Fibroblast of skin of back (primary cell): ENCODE measurements at regions not wholly inside any gene's neighbourhood (a gene's known extent, or its start where the extent isn't known, plus 50 kb on each side); places are given as distances from the start of the nearest gene placed in this dataset.
"Not testable (repeated sequence)": the region's sequence is repeated elsewhere in the genome, so short reads cannot be mapped to it uniquely, and the experiment has no call there.

ENCODE experiments used
- DNase-seq: peaks from one replicate; pipeline ENCODE4 v3.0.0-alpha.2; 2013

GRCh38 chr2:2922156-2922555 lies 455.5 kb downstream of the EIPR1 start:
- DNase-seq = no peak

DNA sequence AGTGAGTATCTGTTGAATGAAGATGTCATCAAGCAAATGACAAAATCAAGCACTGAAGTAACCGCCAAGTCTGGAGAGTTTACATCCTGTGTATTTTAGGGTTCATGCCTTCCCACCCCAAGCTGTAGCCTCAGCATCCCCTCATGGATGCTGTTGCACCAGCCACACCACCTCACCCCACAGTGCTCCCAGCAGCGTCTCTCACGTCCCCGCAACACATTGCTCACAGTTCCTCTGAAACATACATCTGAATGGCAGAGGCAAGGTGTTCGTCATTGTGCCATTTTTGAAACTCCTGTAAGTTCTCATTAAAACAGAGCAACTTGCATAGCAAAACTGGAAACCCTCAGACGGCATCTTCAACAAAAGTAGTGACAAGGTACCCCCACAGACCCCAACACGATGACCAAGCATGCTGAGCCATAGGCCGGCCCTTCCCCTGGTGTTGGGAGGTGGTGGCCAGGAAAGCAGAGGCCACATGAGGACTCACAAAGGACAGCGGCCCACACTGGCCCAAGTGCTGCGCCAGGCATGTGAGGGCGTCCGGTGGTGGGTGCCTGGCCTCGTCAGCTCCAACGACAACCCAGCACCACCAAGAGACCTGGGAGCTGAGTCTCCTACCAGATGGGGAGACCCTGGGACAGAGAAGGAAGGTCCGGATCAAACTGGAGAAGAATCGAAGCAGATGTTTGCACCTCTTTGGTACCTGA lies 456.5 kb downstream of the EIPR1 start:
- no peak for DNase-seq

DNA sequence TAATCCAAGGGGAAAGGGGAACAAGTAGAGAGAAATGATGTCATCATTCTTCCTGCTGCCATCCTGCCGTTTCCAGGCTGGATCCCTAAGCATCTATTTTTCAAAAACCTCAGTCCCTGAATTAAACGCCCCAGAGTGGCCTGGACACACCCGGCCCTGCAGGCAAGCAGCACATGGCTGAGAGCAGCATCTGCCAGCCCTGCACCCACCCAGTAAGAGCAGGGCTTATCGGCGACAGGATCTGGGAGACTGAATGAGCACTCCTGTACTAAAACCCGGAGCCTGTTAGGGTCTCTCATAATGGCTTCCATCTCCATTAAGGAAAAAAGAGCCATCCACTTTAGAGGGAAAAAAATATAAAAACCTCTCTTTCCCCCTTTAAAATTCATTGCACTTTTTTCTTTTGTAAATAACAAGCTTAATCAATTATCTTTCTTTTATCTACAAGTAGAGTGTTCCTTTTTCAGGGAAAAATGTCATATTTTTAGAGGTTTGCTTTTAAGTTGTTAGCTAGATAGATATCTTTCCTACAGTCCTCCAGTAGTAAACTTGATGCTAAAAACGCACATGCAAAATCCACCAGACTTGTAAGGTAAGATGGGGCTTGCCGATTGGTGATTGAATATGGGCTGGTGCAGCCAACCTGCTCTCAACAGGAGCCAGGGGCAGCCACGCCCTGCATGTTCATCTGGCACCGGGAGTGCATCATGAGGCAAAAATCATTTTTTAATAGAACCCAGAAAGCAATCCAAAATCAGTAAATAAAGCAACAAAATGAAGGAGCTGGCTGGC lies 457.8 kb downstream of the EIPR1 start:
- DNase-seq = no peak

- DNase-seq = no peak
Observed at GRCh38 chr2:2919026-2919425, 458.6 kb downstream of the EIPR1 start.

DNA sequence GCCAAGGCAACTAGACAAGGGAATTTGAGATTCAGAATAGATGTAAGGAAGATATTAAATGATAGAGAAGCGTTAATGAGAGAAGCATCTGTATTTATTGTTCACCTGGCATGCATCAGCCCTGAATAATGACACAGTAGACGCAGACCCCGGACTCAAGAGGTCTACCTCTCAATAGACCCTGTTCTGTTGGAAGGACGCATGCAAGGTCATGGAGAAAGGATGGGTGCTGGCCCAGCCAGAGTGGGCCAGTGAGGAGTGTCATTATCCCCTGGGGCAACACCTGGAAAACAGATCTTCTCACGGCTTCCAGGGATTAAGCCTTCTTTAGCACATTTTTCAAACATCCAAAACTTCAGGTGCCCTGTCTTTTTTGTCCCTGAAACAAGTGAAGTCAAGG lies 461.0 kb downstream of the EIPR1 start:
- no peak for DNase-seq

- DNase-seq = no peak
Observed at GRCh38 chr2:2914252-2914651, 463.4 kb downstream of the EIPR1 start.

DNA sequence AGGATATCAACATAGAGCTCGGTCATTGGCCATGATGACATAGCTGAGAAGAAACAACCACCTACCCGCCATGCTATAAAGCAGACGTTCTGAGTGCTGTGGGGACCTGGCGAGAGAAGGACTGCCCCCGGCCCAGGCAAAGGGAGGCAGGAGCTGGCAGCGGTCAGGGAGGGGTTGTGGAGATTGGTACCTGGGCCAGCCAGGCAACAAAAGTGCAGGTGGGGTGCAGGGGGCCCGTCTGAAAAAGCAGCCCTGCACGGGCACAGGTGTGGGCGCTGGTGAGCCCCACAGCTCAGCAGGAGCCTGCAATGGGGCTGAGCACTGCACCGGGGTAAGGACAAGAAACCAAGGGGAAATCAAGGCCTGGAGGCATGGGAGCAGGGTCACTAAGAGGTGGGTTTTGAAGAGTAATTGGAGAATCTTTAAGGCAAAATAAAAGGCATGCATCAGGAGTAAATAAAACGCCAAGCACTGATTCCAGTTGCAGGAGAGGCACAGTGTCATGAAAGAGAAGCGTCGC lies 464.0 kb downstream of the EIPR1 start:
- DNase-seq = no peak

GRCh38 chr2:2912731-2913130 lies 464.9 kb downstream of the EIPR1 start:
- no peak for DNase-seq

DNA sequence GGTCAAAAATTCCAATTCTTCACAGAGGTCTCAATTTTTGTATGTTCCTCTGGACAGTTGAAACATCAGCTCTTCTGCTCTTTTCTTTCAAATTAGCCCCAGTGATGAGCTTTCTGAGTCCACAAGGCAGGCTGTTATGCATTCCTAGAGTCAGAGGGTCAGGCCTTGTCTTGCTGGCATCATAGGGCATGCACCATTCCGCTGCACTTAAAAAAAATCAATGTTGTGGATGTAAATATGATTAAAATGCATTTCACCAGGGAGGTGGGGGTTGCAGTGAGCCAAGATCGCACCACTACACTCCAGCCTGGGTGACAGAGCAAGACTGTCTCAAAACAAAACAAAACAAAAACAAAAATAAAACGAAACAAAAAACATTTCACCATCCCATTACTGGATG lies 465.3 kb downstream of the EIPR1 start:
- DNase-seq = no peak

DNA sequence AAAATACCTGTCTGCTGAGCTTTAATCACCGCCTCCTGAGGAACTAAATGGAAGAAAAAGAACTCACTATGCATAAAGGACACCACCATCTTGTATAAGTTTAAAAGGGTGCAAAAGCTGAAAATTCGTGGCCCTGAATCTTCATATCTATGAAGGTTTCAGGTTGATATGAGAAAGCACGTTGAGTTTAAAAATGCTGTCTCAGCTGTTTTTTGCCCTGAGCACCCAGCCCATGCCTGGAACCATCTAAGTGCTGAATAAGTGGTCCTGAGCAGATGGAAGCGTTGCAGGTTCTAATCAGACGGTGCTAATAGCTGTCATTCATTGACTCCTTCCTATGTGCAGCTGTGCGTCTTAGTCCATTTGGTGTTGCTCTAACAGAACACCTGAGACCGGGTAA lies 467.4 kb downstream of the EIPR1 start:
- DNase-seq = no peak

- DNase-seq = no peak
Observed at GRCh38 chr2:2909086-2910035, 468.3 kb downstream of the EIPR1 start.

DNA sequence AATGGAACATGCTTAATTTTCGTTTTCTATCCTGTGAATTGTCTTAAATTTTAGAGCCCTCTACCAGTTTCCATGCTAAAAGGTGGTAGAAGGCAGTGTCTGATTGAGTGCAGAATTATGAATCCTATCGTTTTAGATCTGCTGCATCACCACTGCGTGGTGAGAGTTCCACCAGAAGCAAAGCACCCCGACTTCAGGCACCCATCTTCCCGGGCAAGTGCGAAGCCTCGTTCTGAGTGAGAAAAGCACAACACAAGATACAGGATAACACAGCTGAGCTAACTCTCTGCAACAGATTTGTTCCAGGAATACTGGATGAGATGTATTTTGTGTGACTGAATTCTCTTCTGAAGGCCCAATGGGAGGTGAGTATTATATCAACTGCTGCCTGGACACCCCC lies 471.5 kb downstream of the EIPR1 start:
- DNase-seq = no peak

DNA sequence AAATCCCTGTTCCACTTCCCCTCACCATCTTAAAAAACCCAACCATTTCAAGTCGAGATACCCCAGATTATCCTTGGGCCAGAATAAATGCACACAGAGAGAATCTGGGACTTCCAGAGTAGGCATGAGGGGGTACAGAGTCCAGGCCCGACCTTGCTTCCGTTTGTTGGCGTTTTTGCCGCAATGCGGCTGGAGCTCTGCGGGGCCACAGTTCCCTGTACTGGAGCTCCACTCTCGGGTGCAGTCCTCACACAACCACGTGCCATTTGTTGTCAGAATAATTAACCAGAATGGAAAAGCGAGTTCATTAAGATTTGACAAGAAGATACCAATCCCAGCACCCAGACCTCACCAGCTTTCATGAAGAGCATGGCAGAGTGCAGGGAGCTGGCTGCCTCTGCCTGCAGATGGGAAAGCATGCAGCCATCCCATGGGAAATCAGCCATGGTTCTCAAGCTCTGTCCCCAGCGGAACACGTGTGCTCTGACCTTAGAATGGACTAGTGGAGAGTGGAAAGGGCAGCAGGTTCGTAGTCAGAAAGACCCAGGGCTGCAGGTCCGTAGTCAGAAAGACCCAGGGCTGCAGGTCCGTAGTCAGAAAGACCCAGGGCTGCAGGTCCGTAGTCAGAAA lies 472.8 kb downstream of the EIPR1 start:
- no peak for DNase-seq

- DNase-seq = no peak
Observed at GRCh38 chr2:2902547-2903281, 474.9 kb downstream of the EIPR1 start.

DNA sequence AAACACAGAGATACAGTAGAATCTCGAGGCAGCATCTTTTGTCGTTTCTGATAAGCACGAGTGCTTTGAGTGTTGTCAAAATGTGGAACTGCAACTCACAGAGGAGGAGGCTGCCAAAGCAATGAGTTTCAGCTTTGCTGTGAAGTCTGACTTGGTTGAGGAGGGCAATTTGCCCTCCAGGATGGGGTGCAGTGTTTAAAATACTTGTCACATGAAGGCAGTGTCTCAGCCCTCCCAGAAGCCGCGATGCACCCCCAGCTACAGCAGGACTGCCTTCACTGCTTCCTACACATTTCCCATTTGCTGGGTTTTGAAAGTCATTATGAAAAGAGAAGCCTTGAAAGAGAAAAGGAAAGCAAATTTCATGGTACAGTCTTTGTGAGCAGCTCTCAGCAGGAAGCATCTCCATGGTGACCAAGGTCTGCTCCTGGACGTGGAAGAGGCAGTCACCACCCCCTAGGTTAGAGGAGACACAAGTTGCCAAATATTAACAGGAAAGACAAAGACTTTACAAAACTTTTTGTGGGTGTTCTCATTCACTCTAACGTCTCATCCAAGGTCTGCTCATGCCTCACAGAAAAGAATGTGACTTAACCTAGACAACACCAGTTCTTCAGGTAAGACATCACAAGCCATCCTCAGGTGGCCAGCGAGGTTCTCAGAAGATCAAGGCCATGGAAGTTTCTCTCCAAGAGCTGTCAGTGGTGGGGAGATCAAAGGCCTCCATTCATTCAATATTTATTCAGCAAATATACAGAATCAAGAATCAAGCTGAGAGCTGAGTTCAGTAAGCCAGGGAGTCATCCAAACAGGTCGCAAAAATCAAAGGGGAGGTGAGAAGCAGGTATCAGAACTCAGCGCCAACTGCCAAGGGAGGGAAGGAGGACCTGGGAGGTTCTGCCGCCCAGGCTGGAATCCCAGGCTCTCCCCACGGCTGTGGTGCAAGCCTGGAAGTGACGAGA lies 476.0 kb downstream of the EIPR1 start:
- DNase-seq = no peak

DNA sequence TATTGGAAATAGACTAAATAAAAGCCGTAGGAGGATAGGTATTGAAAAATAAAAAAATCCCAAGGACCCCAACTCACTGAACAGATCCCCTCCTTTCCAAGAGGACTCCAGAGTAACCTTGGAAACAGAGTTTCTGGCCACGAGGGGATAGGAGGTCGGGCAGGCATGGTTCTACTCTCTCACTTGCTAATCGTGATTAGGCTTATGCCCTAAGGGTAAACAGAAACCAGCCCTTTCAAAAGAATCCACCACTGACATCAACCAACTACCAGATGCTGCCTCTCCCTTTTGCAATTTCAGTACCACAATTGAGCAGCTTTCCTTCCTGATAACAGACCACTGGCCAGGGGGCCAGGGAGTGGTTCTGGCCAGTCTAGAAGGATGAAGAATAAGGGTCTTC lies 477.8 kb downstream of the EIPR1 start:
- no peak for DNase-seq

DNA sequence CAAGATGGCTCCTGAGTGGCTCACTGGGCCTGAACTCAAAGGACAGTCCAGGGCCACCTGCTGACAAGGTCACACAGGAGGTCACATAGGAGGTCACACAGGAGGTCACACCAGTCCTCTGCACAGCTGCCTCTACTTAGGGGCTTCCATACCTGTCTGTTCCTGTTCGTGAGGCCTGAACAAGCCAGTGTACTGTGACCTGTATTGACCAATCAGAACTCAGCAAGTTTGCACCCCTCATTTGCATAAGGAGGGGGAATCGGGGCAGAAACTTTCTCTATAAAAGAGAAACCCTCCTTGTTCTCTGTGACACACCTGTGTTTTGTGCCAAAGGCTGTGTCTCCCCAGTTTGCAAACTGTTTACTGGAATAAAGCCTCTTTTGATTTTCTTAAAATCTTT lies 478.9 kb downstream of the EIPR1 start:
- no peak for DNase-seq

- no peak for DNase-seq
Observed at GRCh38 chr2:2896643-2897042, 481.0 kb downstream of the EIPR1 start.

DNA sequence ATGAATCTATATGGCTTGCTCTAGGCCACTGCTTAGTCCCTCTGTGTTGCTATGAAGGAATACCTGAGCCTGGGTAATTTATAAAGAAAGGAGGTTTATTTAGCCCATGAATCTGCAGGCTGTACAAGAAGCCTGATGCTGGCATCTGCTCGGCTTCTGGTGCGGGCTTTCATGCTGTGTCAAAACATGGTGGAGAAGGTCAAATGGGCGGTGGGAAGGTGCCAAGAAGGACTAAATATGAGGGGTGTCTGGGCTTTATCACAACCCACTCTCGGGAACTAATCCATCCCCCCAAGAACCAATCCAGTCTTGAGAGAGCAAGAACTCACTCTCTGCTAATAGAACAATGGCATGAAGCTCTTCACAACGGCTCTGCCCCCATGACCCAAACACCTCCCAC lies 481.6 kb downstream of the EIPR1 start:
- no peak for DNase-seq

DNA sequence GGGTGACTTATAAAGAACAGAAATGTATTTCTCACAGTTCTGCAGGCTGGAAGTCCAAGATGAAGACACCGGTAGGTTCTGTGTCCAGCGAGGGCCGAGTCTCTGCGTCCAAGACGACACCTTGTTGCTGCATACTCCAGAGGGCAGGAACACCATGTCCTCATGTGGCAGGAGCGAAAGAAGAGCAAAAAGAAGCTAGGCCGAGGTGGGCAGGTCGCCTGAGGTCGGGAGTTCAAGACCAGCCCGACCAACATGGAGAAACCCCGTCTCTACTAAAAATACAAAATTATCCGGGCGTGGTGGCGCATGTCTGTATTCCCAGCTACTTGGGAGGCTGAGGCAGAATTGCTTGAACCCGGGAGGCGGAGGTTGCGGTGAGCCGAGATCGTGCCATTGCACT lies 483.6 kb downstream of the EIPR1 start:
- DNase-seq = not testable (repeated sequence)
